ENCODE measurements at regions not wholly inside any gene's neighbourhood (a gene's known extent, or its start where the extent isn't known, plus 50 kb on each side); places are given as distances from the start of the nearest gene placed in this dataset.

DNA sequence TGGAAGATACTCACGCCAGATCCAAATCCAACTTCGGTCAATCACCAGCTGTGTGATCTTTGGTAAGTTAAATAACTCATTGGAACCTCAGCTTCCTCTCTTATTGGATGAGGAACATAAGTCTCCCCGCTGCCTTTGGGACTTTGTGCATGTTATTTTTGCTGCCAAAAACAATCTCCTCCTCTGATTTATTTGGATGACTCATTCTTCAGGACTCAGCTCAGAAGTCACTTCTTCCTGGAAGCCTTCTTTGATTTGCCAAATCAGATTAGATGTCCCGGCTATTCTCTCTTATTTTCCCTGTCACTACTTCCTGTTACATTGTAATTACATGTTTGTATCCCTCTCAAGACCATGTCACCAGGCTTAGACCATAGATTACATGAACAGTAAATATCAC, 138.0 kb upstream of the BOD1L1 start (continued):
- TF ChIP-seq, protein P1, sequence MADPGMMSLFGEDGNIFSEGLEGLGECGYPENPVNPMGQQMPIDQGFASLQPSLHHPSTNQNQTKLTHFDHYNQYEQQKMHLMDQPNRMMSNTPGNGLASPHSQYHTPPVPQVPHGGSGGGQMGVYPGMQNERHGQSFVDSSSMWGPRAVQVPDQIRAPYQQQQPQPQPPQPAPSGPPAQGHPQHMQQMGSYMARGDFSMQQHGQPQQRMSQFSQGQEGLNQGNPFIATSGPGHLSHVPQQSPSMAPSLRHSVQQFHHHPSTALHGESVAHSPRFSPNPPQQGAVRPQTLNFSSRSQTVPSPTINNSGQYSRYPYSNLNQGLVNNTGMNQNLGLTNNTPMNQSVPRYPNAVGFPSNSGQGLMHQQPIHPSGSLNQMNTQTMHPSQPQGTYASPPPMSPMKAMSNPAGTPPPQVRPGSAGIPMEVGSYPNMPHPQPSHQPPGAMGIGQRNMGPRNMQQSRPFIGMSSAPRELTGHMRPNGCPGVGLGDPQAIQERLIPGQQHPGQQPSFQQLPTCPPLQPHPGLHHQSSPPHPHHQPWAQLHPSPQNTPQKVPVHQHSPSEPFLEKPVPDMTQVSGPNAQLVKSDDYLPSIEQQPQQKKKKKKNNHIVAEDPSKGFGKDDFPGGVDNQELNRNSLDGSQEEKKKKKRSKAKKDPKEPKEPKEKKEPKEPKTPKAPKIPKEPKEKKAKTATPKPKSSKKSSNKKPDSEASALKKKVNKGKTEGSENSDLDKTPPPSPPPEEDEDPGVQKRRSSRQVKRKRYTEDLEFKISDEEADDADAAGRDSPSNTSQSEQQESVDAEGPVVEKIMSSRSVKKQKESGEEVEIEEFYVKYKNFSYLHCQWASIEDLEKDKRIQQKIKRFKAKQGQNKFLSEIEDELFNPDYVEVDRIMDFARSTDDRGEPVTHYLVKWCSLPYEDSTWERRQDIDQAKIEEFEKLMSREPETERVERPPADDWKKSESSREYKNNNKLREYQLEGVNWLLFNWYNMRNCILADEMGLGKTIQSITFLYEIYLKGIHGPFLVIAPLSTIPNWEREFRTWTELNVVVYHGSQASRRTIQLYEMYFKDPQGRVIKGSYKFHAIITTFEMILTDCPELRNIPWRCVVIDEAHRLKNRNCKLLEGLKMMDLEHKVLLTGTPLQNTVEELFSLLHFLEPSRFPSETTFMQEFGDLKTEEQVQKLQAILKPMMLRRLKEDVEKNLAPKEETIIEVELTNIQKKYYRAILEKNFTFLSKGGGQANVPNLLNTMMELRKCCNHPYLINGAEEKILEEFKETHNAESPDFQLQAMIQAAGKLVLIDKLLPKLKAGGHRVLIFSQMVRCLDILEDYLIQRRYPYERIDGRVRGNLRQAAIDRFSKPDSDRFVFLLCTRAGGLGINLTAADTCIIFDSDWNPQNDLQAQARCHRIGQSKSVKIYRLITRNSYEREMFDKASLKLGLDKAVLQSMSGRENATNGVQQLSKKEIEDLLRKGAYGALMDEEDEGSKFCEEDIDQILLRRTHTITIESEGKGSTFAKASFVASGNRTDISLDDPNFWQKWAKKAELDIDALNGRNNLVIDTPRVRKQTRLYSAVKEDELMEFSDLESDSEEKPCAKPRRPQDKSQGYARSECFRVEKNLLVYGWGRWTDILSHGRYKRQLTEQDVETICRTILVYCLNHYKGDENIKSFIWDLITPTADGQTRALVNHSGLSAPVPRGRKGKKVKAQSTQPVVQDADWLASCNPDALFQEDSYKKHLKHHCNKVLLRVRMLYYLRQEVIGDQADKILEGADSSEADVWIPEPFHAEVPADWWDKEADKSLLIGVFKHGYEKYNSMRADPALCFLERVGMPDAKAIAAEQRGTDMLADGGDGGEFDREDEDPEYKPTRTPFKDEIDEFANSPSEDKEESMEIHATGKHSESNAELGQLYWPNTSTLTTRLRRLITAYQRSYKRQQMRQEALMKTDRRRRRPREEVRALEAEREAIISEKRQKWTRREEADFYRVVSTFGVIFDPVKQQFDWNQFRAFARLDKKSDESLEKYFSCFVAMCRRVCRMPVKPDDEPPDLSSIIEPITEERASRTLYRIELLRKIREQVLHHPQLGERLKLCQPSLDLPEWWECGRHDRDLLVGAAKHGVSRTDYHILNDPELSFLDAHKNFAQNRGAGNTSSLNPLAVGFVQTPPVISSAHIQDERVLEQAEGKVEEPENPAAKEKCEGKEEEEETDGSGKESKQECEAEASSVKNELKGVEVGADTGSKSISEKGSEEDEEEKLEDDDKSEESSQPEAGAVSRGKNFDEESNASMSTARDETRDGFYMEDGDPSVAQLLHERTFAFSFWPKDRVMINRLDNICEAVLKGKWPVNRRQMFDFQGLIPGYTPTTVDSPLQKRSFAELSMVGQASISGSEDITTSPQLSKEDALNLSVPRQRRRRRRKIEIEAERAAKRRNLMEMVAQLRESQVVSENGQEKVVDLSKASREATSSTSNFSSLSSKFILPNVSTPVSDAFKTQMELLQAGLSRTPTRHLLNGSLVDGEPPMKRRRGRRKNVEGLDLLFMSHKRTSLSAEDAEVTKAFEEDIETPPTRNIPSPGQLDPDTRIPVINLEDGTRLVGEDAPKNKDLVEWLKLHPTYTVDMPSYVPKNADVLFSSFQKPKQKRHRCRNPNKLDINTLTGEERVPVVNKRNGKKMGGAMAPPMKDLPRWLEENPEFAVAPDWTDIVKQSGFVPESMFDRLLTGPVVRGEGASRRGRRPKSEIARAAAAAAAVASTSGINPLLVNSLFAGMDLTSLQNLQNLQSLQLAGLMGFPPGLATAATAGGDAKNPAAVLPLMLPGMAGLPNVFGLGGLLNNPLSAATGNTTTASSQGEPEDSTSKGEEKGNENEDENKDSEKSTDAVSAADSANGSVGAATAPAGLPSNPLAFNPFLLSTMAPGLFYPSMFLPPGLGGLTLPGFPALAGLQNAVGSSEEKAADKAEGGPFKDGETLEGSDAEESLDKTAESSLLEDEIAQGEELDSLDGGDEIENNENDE (IDR thresholded peaks at IDR 0.05; ENCODE audit: insufficient replicate concordance, low read length), result no peak

All from H1 (cell line).